HUES6 (cell line): ENCODE measurements at regions not wholly inside any gene's neighbourhood (a gene's known extent, or its start where the extent isn't known, plus 50 kb on each side); places are given as distances from the start of the nearest gene placed in this dataset.
"Not testable (repeated sequence)": the region's sequence is repeated elsewhere in the genome, so short reads cannot be mapped to it uniquely, and the experiment has no call there.

Experiments
- H3K27ac ChIP-seq: 2 replicates; pipeline ENCODE4 v1.7.0; 2013; ENCODE audit warnings: low read depth, mild to moderate bottlenecking, low read length, inconsistent platforms
- H3K27me3 ChIP-seq: 2 replicates; pipeline ENCODE4 v1.6.1; 2013; ENCODE audit warnings: low read length; ENCODE audit not compliant: control insufficient read depth, insufficient read depth
- H3K36me3 ChIP-seq: 2 replicates; pipeline ENCODE4 v1.6.1; 2013; ENCODE audit warnings: low read length; ENCODE audit not compliant: control insufficient read depth, insufficient read depth
- H3K4me1 ChIP-seq: 2 replicates; pipeline ENCODE4 v1.6.1; 2013; ENCODE audit warnings: low read length; ENCODE audit not compliant: control insufficient read depth, insufficient read depth
- H3K4me3 ChIP-seq: 2 replicates; pipeline ENCODE4 v1.5.1; 2013; ENCODE audit warnings: low read depth, low read length
- H3K9ac ChIP-seq: one replicate; pipeline ENCODE4 v1.6.1; 2013; ENCODE audit warnings: mild to moderate bottlenecking, low read length
- H3K9me3 ChIP-seq: 2 replicates; pipeline ENCODE4 v1.6.1; 2013; ENCODE audit warnings: low read depth, low read length; ENCODE audit not compliant: control insufficient read depth, insufficient read depth

GRCh38 chr3:176041185-176041584, 1156.1 kb downstream of the TBL1XR1 start:
- Histone ChIP-seq H3K27me3 (no peaks in the 10 kb centered on the region), H3K9me3 (peaks cover 7% of the 10 kb centered on the region; the same call in 1 of the 2 replicates), H3K36me3 (no peaks in the 10 kb centered on the region), H3K9ac (no peak overlapping the region), H3K4me1 (no peaks in the 10 kb centered on the region), H3K4me3 (no peak overlapping the region), H3K27ac (no peak overlapping the region)

- Histone ChIP-seq H3K27me3 (no peaks in the 10 kb centered on the region), H3K4me1 (no peaks in the 10 kb centered on the region), H3K36me3 (no peaks in the 10 kb centered on the region), H3K27ac (no peak overlapping the region), H3K4me3 (no peak overlapping the region), H3K9ac (no peak overlapping the region), H3K9me3 (peaks cover 7% of the 10 kb centered on the region; the same call in 1 of the 2 replicates)
Observed at GRCh38 chr3:176037636-176038035, 1159.6 kb downstream of the TBL1XR1 start.

- no peak overlapping the region for H3K27ac ChIP-seq
- no peak overlapping the region for H3K4me3 ChIP-seq
- H3K9ac ChIP-seq = no peak overlapping the region
- H3K36me3 ChIP-seq = no peaks in the 10 kb centered on the region
- H3K9me3 ChIP-seq = peaks cover 7% of the 10 kb centered on the region; the same call in 1 of the 2 replicates
- no peaks in the 10 kb centered on the region for H3K4me1 ChIP-seq
- H3K27me3 ChIP-seq = no peaks in the 10 kb centered on the region
Observed at GRCh38 chr3:176032043-176032442, 1165.2 kb downstream of the TBL1XR1 start.

GRCh38 chr3:176016203-176016602, 1157.1 kb downstream of the NAALADL2 start:
- not testable (repeated sequence) for H3K4me1 ChIP-seq, H3K36me3 ChIP-seq, H3K9me3 ChIP-seq, H3K27ac ChIP-seq, H3K27me3 ChIP-seq
- H3K9ac ChIP-seq = peak overlapping the region; percentile 66
- H3K4me3 ChIP-seq = peak overlapping the region; percentile 47

GRCh38 chr3:176015228-176015627, 1156.1 kb downstream of the NAALADL2 start:
- H3K4me3 ChIP-seq, H3K9ac ChIP-seq, H3K9me3 ChIP-seq, H3K4me1 ChIP-seq, H3K27ac ChIP-seq, H3K27me3 ChIP-seq, H3K36me3 ChIP-seq: not testable (repeated sequence)

GRCh38 chr3:176009256-176009655, 1150.1 kb downstream of the NAALADL2 start:
- Histone ChIP-seq H3K9ac (no peak overlapping the region), H3K36me3 (no peaks in the 10 kb centered on the region), H3K9me3 (0 out of 2 replicates have a peak, but pooled peaks cover 2% of the 10 kb centered on the region), H3K4me1 (peaks cover 6% of the 10 kb centered on the region; the same call in 1 of the 2 replicates), H3K27ac (no peak overlapping the region), H3K4me3 (no peak overlapping the region), H3K27me3 (no peaks in the 10 kb centered on the region)

GRCh38 chr3:176005564-176005963, 1146.4 kb downstream of the NAALADL2 start:
- Histone ChIP-seq H3K27ac (no peak overlapping the region), H3K27me3 (no peaks in the 10 kb centered on the region), H3K9me3 (no peaks in the 10 kb centered on the region), H3K4me1 (peaks cover 6% of the 10 kb centered on the region; the same call in 1 of the 2 replicates), H3K36me3 (no peaks in the 10 kb centered on the region), H3K9ac (no peak overlapping the region), H3K4me3 (no peak overlapping the region)

- no peak overlapping the region for H3K9ac ChIP-seq
- H3K4me3 ChIP-seq = no peak overlapping the region
- no peaks in the 10 kb centered on the region for H3K27me3 ChIP-seq
- H3K27ac ChIP-seq = no peak overlapping the region
- H3K36me3 ChIP-seq = no peaks in the 10 kb centered on the region
- H3K9me3 ChIP-seq = peaks cover 7% of the 10 kb centered on the region
- peaks cover 10% of the 10 kb centered on the region; the same call in 1 of the 2 replicates for H3K4me1 ChIP-seq
Observed at GRCh38 chr3:175989161-175989560, 1130.0 kb downstream of the NAALADL2 start.

- Histone ChIP-seq H3K36me3 (no peaks in the 10 kb centered on the region), H3K27me3 (no peaks in the 10 kb centered on the region), H3K4me1 (peaks cover 10% of the 10 kb centered on the region; the same call in 1 of the 2 replicates), H3K4me3 (no peak overlapping the region), H3K27ac (no peak overlapping the region), H3K9ac (no peak overlapping the region), H3K9me3 (peaks cover 7% of the 10 kb centered on the region)
Observed at GRCh38 chr3:175988401-175988800, 1129.3 kb downstream of the NAALADL2 start.

- Histone ChIP-seq H3K9me3 (peaks cover 7% of the 10 kb centered on the region), H3K4me1 (peaks cover 10% of the 10 kb centered on the region; the same call in 1 of the 2 replicates), H3K9ac (no peak overlapping the region), H3K36me3 (no peaks in the 10 kb centered on the region), H3K27ac (0 out of 2 replicates have a peak overlapping the region, but pooled peaks have one; percentile 60), H3K27me3 (no peaks in the 10 kb centered on the region), H3K4me3 (no peak overlapping the region)
Observed at GRCh38 chr3:175985781-175986180, 1126.6 kb downstream of the NAALADL2 start.

GRCh38 chr3:175983379-175983778, 1124.2 kb downstream of the NAALADL2 start:
- no peaks in the 10 kb centered on the region for H3K27me3 ChIP-seq
- H3K9me3 ChIP-seq = peaks cover 4% of the 10 kb centered on the region

More at GRCh38 chr3:175983379-175983778, 1124.2 kb downstream of the NAALADL2 start:
- Histone ChIP-seq H3K9ac (no peak overlapping the region), H3K4me3 (no peak overlapping the region), H3K36me3 (no peaks in the 10 kb centered on the region), H3K4me1 (peaks cover 10% of the 10 kb centered on the region; the same call in 1 of the 2 replicates), H3K27ac (no peak overlapping the region)
